ENCODE measurements at regions not wholly inside any gene's neighbourhood (a gene's known extent, or its start where the extent isn't known, plus 50 kb on each side); places are given as distances from the start of the nearest gene placed in this dataset.

GRCh38 chr17:13407381-13407780, 194.3 kb downstream of the HS3ST3A1 start:
- Mint-ChIP-seq H3K9me3 (no peaks in the 10 kb centered on the region), H3K4me1 (ENCODE audit: low read depth) (peaks cover 43% of the 10 kb centered on the region), H3K27me3 (ENCODE audit: insufficient read depth) (no peaks in the 10 kb centered on the region; the same call in 1 of the 2 replicates), H3K27ac (no peak overlapping the region), H3K4me3 (no peak overlapping the region), H3K36me3 (ENCODE audit: low read depth) (no peaks in the 10 kb centered on the region)
- TF ChIP-seq CTCF (IDR thresholded peaks at IDR 0.05) = no peak
- DNase-seq = no peak

GRCh38 chr17:13405807-13406206, 195.9 kb downstream of the HS3ST3A1 start:
- TF ChIP-seq CTCF (IDR thresholded peaks at IDR 0.05) = no peak
- no peaks in the 10 kb centered on the region for H3K36me3 Mint-ChIP-seq (ENCODE audit: low read depth)
- no peak for DNase-seq
- H3K4me1 Mint-ChIP-seq (ENCODE audit: low read depth) = peaks cover 34% of the 10 kb centered on the region
- no peaks in the 10 kb centered on the region for H3K9me3 Mint-ChIP-seq
- H3K27ac Mint-ChIP-seq = peak overlapping the region; percentile 16; the same call in 1 of the 2 replicates
- no peaks in the 10 kb centered on the region; the same call in 1 of the 2 replicates for H3K27me3 Mint-ChIP-seq (ENCODE audit: insufficient read depth)
- no peak overlapping the region for H3K4me3 Mint-ChIP-seq

GRCh38 chr17:13405080-13405479, 196.6 kb downstream of the HS3ST3A1 start:
- no peak for DNase-seq
- Mint-ChIP-seq H3K4me1 (ENCODE audit: low read depth) (peaks cover 34% of the 10 kb centered on the region), H3K9me3 (no peaks in the 10 kb centered on the region), H3K27me3 (ENCODE audit: insufficient read depth) (no peaks in the 10 kb centered on the region; the same call in 1 of the 2 replicates), H3K27ac (no peak overlapping the region), H3K4me3 (no peak overlapping the region), H3K36me3 (ENCODE audit: low read depth) (no peaks in the 10 kb centered on the region)
- no peak for TF ChIP-seq CTCF (IDR thresholded peaks at IDR 0.05)

GRCh38 chr17:13403982-13404946, 197.5 kb downstream of the HS3ST3A1 start:
- H3K27me3 Mint-ChIP-seq (ENCODE audit: insufficient read depth) = no peaks in the 10 kb centered on the region; the same call in 1 of the 2 replicates
- no peak overlapping the region for H3K27ac Mint-ChIP-seq
- no peaks in the 10 kb centered on the region for H3K9me3 Mint-ChIP-seq
- H3K36me3 Mint-ChIP-seq (ENCODE audit: low read depth) = no peaks in the 10 kb centered on the region
- TF ChIP-seq CTCF (IDR thresholded peaks at IDR 0.05) = no peak
- no peak for DNase-seq
- H3K4me1 Mint-ChIP-seq (ENCODE audit: low read depth) = peaks cover 30% of the 10 kb centered on the region
- H3K4me3 Mint-ChIP-seq = no peak overlapping the region

GRCh38 chr17:13400491-13400890, 201.2 kb downstream of the HS3ST3A1 start:
- H3K4me3 Mint-ChIP-seq = no peak overlapping the region
- H3K27me3 Mint-ChIP-seq (ENCODE audit: insufficient read depth) = no peaks in the 10 kb centered on the region
- no peaks in the 10 kb centered on the region for H3K36me3 Mint-ChIP-seq (ENCODE audit: low read depth)
- no peaks in the 10 kb centered on the region for H3K9me3 Mint-ChIP-seq
- no peak for TF ChIP-seq CTCF (IDR thresholded peaks at IDR 0.05)
- H3K4me1 Mint-ChIP-seq (ENCODE audit: low read depth) = peaks cover 29% of the 10 kb centered on the region
- no peak for DNase-seq
- no peak overlapping the region for H3K27ac Mint-ChIP-seq
